HTR-8/SVneo (cell line): ENCODE measurements at regions not wholly inside any gene's neighbourhood (a gene's known extent, or its start where the extent isn't known, plus 50 kb on each side); places are given as distances from the start of the nearest gene placed in this dataset.
"Not testable (repeated sequence)": the region's sequence is repeated elsewhere in the genome, so short reads cannot be mapped to it uniquely, and the experiment has no call there.

Source experiments
- DNase-seq: peaks from one replicate; pipeline ENCODE4 v3.0.0; 2011; ENCODE audit warnings: low spot score, mixed read lengths; ENCODE audit not compliant: insufficient read length
- FAIRE-seq: peaks from 2 replicates; lab custom pipeline; 2011; peaks lifted over from hg19 to GRCh38; lab: Jason Lieb, UNC

GRCh38 chr2:210859314-210859713, 302.9 kb downstream of the CPS1 start:
- DNase-seq (no peak), FAIRE-seq (no peak)

- FAIRE-seq, result no peak
These were observed 303.9 kb downstream of the CPS1 start for GRCh38 chr2:210860276-210860675.

GRCh38 chr2:210861038-210861665, 304.8 kb downstream of the CPS1 start:
- FAIRE-seq (no peak), DNase-seq (no peak)

More at GRCh38 chr2:210860276-210860675, 303.9 kb downstream of the CPS1 start:
- no peak for DNase-seq

GRCh38 chr2:210862283-210863065, 306.1 kb downstream of the CPS1 start:
- DNase-seq (no peak), FAIRE-seq (no peak)

GRCh38 chr2:210863283-210863682, 306.9 kb downstream of the CPS1 start:
- DNase-seq, result no peak
- no peak for FAIRE-seq

- DNase-seq, FAIRE-seq: not testable (repeated sequence)
These were observed 315.2 kb downstream of the CPS1 start for GRCh38 chr2:210871566-210871965.

GRCh38 chr2:210873631-210874030, 317.2 kb downstream of the CPS1 start:
- FAIRE-seq, result no peak
- DNase-seq, result no peak

- FAIRE-seq (no peak), DNase-seq (no peak)
These were observed 327.8 kb downstream of the CPS1 start for GRCh38 chr2:210884227-210884626.

- no peak for FAIRE-seq
- DNase-seq, result no peak
These were observed 331.6 kb downstream of the CPS1 start for GRCh38 chr2:210888035-210888434.

- no peak for FAIRE-seq
These were observed 338.7 kb downstream of the CPS1 start for GRCh38 chr2:210895132-210895531.

GRCh38 chr2:210899131-210899530, 342.7 kb downstream of the CPS1 start:
- FAIRE-seq (no peak), DNase-seq (no peak)

More at GRCh38 chr2:210895132-210895531, 338.7 kb downstream of the CPS1 start:
- DNase-seq, result no peak

GRCh38 chr2:210901326-210901725, 344.9 kb downstream of the CPS1 start:
- DNase-seq (no peak), FAIRE-seq (no peak)

- DNase-seq, result no peak
- no peak for FAIRE-seq
These were observed 356.4 kb downstream of the CPS1 start for GRCh38 chr2:210912779-210913178.

GRCh38 chr2:210913461-210913860, 357.1 kb downstream of the CPS1 start:
- DNase-seq, result no peak
- FAIRE-seq, result no peak

GRCh38 chr2:210915912-210916311, 359.5 kb downstream of the CPS1 start:
- DNase-seq, result no peak
- FAIRE-seq, result no peak

GRCh38 chr2:210917465-210917864, 361.1 kb downstream of the CPS1 start:
- DNase-seq (no peak), FAIRE-seq (no peak)

- FAIRE-seq, result no peak
- no peak for DNase-seq
These were observed 362.7 kb downstream of the CPS1 start for GRCh38 chr2:210919128-210919527.

GRCh38 chr2:210922419-210922818, 366.0 kb downstream of the CPS1 start:
- DNase-seq (no peak), FAIRE-seq (no peak)

- FAIRE-seq (no peak), DNase-seq (no peak)
These were observed 372.3 kb downstream of the CPS1 start for GRCh38 chr2:210928714-210929113.

- FAIRE-seq (no peak), DNase-seq (no peak)
These were observed 381.8 kb downstream of the CPS1 start for GRCh38 chr2:210938228-210938627.

- DNase-seq (no peak), FAIRE-seq (no peak)
These were observed 390.0 kb downstream of the CPS1 start for GRCh38 chr2:210946395-210946794.
